ENCODE measurements at regions not wholly inside any gene's neighbourhood (a gene's known extent, or its start where the extent isn't known, plus 50 kb on each side); places are given as distances from the start of the nearest gene placed in this dataset.
"Not testable (repeated sequence)": the region's sequence is repeated elsewhere in the genome, so short reads cannot be mapped to it uniquely, and the experiment has no call there.

GRCh38 chr15:20100604-20101270, 440.9 kb downstream of the GOLGA6L6 start:
- not testable (repeated sequence) for H3K9ac ChIP-seq (ENCODE audit: low read length in 5 of 5); H3K27ac ChIP-seq (ENCODE audit: low read depth, low read length); H3K9me3 ChIP-seq (ENCODE audit: control insufficient read depth in 5 of 5, low read length in 5 of 5); H3K4me1 ChIP-seq (ENCODE audit: control insufficient read depth in 5 of 5, insufficient read depth in 5 of 5, low read length in 5 of 5); H3K36me3 ChIP-seq (ENCODE audit: control insufficient read depth in 5 of 5, insufficient read depth in 5 of 5, low read length in 5 of 5); H3K27me3 ChIP-seq (ENCODE audit: control insufficient read depth in 5 of 5, insufficient read depth in 4 of 5, low read length in 5 of 5); H3K4me3 ChIP-seq (ENCODE audit: low read depth in 1 of 5, low read length in 5 of 5)

GRCh38 chr15:20095699-20096303, 445.8 kb downstream of the GOLGA6L6 start:
- not testable (repeated sequence) for H3K4me3 ChIP-seq (ENCODE audit: low read depth in 1 of 5, low read length in 5 of 5); H3K27ac ChIP-seq (ENCODE audit: low read depth, low read length); H3K9me3 ChIP-seq (ENCODE audit: control insufficient read depth in 5 of 5, low read length in 5 of 5); H3K27me3 ChIP-seq (ENCODE audit: control insufficient read depth in 5 of 5, insufficient read depth in 4 of 5, low read length in 5 of 5); H3K4me1 ChIP-seq (ENCODE audit: control insufficient read depth in 5 of 5, insufficient read depth in 5 of 5, low read length in 5 of 5); H3K9ac ChIP-seq (ENCODE audit: low read length in 5 of 5); H3K36me3 ChIP-seq (ENCODE audit: control insufficient read depth in 5 of 5, insufficient read depth in 5 of 5, low read length in 5 of 5)

GRCh38 chr15:20089541-20089940, 452.1 kb downstream of the GOLGA6L6 start:
- not testable (repeated sequence) for H3K4me3 ChIP-seq (ENCODE audit: low read depth in 1 of 5, low read length in 5 of 5); H3K9ac ChIP-seq (ENCODE audit: low read length in 5 of 5)

GRCh38 chr15:20084026-20084425, 457.6 kb downstream of the GOLGA6L6 start:
- H3K27ac ChIP-seq (ENCODE audit: low read depth, low read length); H3K36me3 ChIP-seq (ENCODE audit: control insufficient read depth in 5 of 5, insufficient read depth in 5 of 5, low read length in 5 of 5); H3K4me3 ChIP-seq (ENCODE audit: low read depth in 1 of 5, low read length in 5 of 5); H3K9me3 ChIP-seq (ENCODE audit: control insufficient read depth in 5 of 5, low read length in 5 of 5); H3K9ac ChIP-seq (ENCODE audit: low read length in 5 of 5); H3K27me3 ChIP-seq (ENCODE audit: control insufficient read depth in 5 of 5, insufficient read depth in 4 of 5, low read length in 5 of 5); H3K4me1 ChIP-seq (ENCODE audit: control insufficient read depth in 5 of 5, insufficient read depth in 5 of 5, low read length in 5 of 5): not testable (repeated sequence)

More at GRCh38 chr15:20089541-20089940, 452.1 kb downstream of the GOLGA6L6 start:
- H3K4me1 ChIP-seq (ENCODE audit: control insufficient read depth in 5 of 5, insufficient read depth in 5 of 5, low read length in 5 of 5); H3K27ac ChIP-seq (ENCODE audit: low read depth, low read length); H3K27me3 ChIP-seq (ENCODE audit: control insufficient read depth in 5 of 5, insufficient read depth in 4 of 5, low read length in 5 of 5); H3K9me3 ChIP-seq (ENCODE audit: control insufficient read depth in 5 of 5, low read length in 5 of 5); H3K36me3 ChIP-seq (ENCODE audit: control insufficient read depth in 5 of 5, insufficient read depth in 5 of 5, low read length in 5 of 5): not testable (repeated sequence)

DNA sequence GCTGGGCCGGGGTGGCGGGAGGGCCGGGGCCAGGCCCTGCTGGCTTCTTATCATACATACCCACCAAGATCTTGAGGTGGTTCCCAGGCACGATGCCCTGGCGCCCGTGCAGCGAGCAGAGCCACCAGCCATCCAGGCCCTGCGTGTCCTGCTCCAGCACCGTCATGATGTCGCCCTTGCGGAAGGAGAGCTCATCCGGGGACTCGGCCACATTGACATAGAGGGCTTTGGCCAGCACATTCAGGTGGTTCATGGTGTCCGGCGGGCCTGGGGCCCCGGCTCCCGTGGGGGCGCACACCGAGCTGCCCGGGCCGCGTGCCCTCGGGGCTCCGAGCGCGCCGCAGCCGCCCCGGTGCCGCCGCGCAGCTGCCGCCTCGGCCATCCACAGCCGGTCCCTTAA, 467.5 kb downstream of the GOLGA6L6 start:
- not testable (repeated sequence) for H3K4me1 ChIP-seq (ENCODE audit: control insufficient read depth in 5 of 5, insufficient read depth in 5 of 5, low read length in 5 of 5); H3K27me3 ChIP-seq (ENCODE audit: control insufficient read depth in 5 of 5, insufficient read depth in 4 of 5, low read length in 5 of 5); H3K9me3 ChIP-seq (ENCODE audit: control insufficient read depth in 5 of 5, low read length in 5 of 5); H3K27ac ChIP-seq (ENCODE audit: low read depth, low read length); H3K9ac ChIP-seq (ENCODE audit: low read length in 5 of 5); H3K4me3 ChIP-seq (ENCODE audit: low read depth in 1 of 5, low read length in 5 of 5); H3K36me3 ChIP-seq (ENCODE audit: control insufficient read depth in 5 of 5, insufficient read depth in 5 of 5, low read length in 5 of 5)

- H3K9ac ChIP-seq (ENCODE audit: low read length in 5 of 5); H3K27me3 ChIP-seq (ENCODE audit: control insufficient read depth in 5 of 5, insufficient read depth in 4 of 5, low read length in 5 of 5); H3K27ac ChIP-seq (ENCODE audit: low read depth, low read length); H3K9me3 ChIP-seq (ENCODE audit: control insufficient read depth in 5 of 5, low read length in 5 of 5); H3K4me1 ChIP-seq (ENCODE audit: control insufficient read depth in 5 of 5, insufficient read depth in 5 of 5, low read length in 5 of 5); H3K4me3 ChIP-seq (ENCODE audit: low read depth in 1 of 5, low read length in 5 of 5); H3K36me3 ChIP-seq (ENCODE audit: control insufficient read depth in 5 of 5, insufficient read depth in 5 of 5, low read length in 5 of 5): not testable (repeated sequence)
Observed at GRCh38 chr15:20069043-20069442, 472.6 kb downstream of the GOLGA6L6 start.

- H3K36me3 ChIP-seq (ENCODE audit: control insufficient read depth in 5 of 5, insufficient read depth in 5 of 5, low read length in 5 of 5); H3K4me3 ChIP-seq (ENCODE audit: low read depth in 1 of 5, low read length in 5 of 5): not testable (repeated sequence)
Observed at GRCh38 chr15:20066173-20066572, 475.4 kb downstream of the GOLGA6L6 start.

DNA sequence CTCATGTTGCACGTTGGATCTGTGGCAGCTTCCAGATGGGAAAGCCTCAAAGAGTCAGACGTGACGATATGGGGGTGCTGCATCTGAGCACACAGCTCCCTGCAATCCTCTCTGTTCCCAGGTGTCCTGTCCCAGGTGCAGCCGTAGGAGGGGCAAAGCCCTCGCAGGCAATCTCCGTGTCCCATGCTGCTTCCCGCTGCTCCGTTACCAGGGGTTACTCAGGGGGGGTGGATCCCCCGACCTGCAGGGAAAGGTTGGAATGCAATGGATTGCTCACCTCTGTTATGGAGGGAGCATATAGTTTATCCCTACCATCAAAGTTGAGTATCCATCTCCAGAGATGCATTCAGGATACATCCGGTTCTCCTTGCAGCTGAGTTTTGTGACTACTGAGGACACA, 476.1 kb downstream of the GOLGA6L6 start:
- not testable (repeated sequence) for H3K9me3 ChIP-seq (ENCODE audit: control insufficient read depth in 5 of 5, low read length in 5 of 5); H3K27ac ChIP-seq (ENCODE audit: low read depth, low read length); H3K4me1 ChIP-seq (ENCODE audit: control insufficient read depth in 5 of 5, insufficient read depth in 5 of 5, low read length in 5 of 5); H3K27me3 ChIP-seq (ENCODE audit: control insufficient read depth in 5 of 5, insufficient read depth in 4 of 5, low read length in 5 of 5); H3K4me3 ChIP-seq (ENCODE audit: low read depth in 1 of 5, low read length in 5 of 5); H3K36me3 ChIP-seq (ENCODE audit: control insufficient read depth in 5 of 5, insufficient read depth in 5 of 5, low read length in 5 of 5); H3K9ac ChIP-seq (ENCODE audit: low read length in 5 of 5)

More at GRCh38 chr15:20066173-20066572, 475.4 kb downstream of the GOLGA6L6 start:
- not testable (repeated sequence) for H3K27me3 ChIP-seq (ENCODE audit: control insufficient read depth in 5 of 5, insufficient read depth in 4 of 5, low read length in 5 of 5); H3K4me1 ChIP-seq (ENCODE audit: control insufficient read depth in 5 of 5, insufficient read depth in 5 of 5, low read length in 5 of 5); H3K9me3 ChIP-seq (ENCODE audit: control insufficient read depth in 5 of 5, low read length in 5 of 5); H3K9ac ChIP-seq (ENCODE audit: low read length in 5 of 5); H3K27ac ChIP-seq (ENCODE audit: low read depth, low read length)

DNA sequence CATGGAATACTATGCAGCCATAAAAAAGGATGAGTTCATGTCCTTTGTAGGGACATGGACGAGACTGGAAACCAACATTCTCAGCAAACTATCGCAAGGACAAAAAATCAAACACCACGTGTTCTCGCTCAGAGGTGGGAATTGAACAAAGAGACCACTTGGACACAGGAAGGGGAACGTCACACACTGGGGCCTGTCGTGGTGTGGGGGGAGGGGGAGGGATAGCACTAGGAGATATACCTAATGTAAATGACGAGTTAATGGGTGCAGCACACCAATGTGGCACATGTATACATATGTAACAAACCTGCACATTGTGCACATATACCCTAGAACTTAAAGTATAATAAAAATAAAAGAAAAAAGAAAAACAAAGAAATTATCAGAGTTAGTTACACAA, 478.4 kb downstream of the GOLGA6L6 start:
- not testable (repeated sequence) for H3K9ac ChIP-seq (ENCODE audit: low read length in 5 of 5); H3K4me1 ChIP-seq (ENCODE audit: control insufficient read depth in 5 of 5, insufficient read depth in 5 of 5, low read length in 5 of 5); H3K4me3 ChIP-seq (ENCODE audit: low read depth in 1 of 5, low read length in 5 of 5); H3K9me3 ChIP-seq (ENCODE audit: control insufficient read depth in 5 of 5, low read length in 5 of 5); H3K36me3 ChIP-seq (ENCODE audit: control insufficient read depth in 5 of 5, insufficient read depth in 5 of 5, low read length in 5 of 5); H3K27ac ChIP-seq (ENCODE audit: low read depth, low read length); H3K27me3 ChIP-seq (ENCODE audit: control insufficient read depth in 5 of 5, insufficient read depth in 4 of 5, low read length in 5 of 5)

DNA sequence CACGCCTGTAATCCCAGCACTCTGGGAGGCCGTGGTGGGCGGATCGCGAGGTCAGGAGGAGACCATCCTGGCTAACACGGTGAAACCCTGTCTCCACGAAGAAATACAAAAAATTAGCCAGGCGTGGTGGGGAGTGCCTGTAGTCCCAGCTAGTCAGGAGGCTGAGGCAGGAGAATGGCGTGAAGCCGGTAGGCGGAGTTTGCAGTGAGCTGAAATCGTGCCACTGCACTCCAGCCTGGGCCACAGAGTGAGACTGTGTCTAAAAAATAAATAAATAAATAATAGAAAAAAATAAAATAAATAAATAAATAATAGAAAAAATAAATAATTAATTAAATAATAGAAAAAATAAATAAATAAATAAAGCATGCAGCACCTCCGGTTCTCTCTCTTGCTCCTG, 480.8 kb downstream of the GOLGA6L6 start:
- not testable (repeated sequence) for H3K36me3 ChIP-seq (ENCODE audit: control insufficient read depth in 5 of 5, insufficient read depth in 5 of 5, low read length in 5 of 5); H3K27ac ChIP-seq (ENCODE audit: low read depth, low read length); H3K4me3 ChIP-seq (ENCODE audit: low read depth in 1 of 5, low read length in 5 of 5); H3K4me1 ChIP-seq (ENCODE audit: control insufficient read depth in 5 of 5, insufficient read depth in 5 of 5, low read length in 5 of 5); H3K27me3 ChIP-seq (ENCODE audit: control insufficient read depth in 5 of 5, insufficient read depth in 4 of 5, low read length in 5 of 5); H3K9me3 ChIP-seq (ENCODE audit: control insufficient read depth in 5 of 5, low read length in 5 of 5); H3K9ac ChIP-seq (ENCODE audit: low read length in 5 of 5)

DNA sequence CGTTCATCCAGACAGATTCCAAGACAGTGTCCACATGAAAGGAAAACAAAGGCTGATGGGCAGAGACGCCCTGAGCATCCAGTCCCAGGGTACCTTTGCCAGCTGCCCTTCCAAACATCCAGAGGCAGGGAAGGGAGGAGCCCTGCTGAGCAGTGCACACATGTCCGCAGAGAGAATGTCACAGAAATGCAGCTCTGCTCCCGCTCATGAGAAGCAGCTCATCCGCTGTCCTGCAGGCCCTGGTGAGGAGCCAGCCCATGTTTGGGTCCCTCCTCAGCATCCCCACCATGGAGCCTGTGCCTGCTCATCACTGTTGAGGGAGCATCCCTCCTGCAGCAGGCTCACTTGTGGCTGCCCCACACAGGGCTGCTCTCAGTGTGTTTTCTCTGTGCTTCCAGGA, 484.7 kb downstream of the GOLGA6L6 start:
- not testable (repeated sequence) for H3K9ac ChIP-seq (ENCODE audit: low read length in 5 of 5); H3K27me3 ChIP-seq (ENCODE audit: control insufficient read depth in 5 of 5, insufficient read depth in 4 of 5, low read length in 5 of 5); H3K36me3 ChIP-seq (ENCODE audit: control insufficient read depth in 5 of 5, insufficient read depth in 5 of 5, low read length in 5 of 5); H3K27ac ChIP-seq (ENCODE audit: low read depth, low read length); H3K9me3 ChIP-seq (ENCODE audit: control insufficient read depth in 5 of 5, low read length in 5 of 5); H3K4me3 ChIP-seq (ENCODE audit: low read depth in 1 of 5, low read length in 5 of 5); H3K4me1 ChIP-seq (ENCODE audit: control insufficient read depth in 5 of 5, insufficient read depth in 5 of 5, low read length in 5 of 5)
